ENCODE measurements at regions not wholly inside any gene's neighbourhood (a gene's known extent, or its start where the extent isn't known, plus 50 kb on each side); places are given as distances from the start of the nearest gene placed in this dataset.
A peak's percentile ranks its signal among the peaks of the same experiment; 100 is the strongest.

DNA sequence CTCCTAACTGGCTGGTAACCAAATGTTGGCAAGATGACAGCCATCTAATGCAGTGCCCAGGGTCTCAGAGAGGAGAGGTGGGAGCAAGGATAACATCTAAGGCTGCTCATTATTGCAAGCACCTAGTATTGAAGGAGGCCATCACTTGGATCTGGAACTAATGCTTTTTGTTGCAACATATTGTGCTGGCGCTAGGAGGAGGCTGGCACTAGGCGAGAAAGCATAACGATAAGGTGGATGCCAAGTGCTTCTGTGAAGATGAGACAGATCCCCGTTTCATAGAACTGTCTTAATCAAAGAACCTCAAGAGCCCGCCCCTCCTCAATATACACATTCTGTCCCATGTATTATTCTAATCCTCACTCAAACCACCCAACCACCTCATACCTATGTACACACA lies 774.0 kb downstream of the VRK1 start:
- Histone ChIP-seq H4K20me1 (ENCODE audit: insufficient read depth) (no peaks in the 10 kb centered on the region), H3K36me3 (ENCODE audit: insufficient read depth, low read length) (no peaks in the 10 kb centered on the region)

DNA sequence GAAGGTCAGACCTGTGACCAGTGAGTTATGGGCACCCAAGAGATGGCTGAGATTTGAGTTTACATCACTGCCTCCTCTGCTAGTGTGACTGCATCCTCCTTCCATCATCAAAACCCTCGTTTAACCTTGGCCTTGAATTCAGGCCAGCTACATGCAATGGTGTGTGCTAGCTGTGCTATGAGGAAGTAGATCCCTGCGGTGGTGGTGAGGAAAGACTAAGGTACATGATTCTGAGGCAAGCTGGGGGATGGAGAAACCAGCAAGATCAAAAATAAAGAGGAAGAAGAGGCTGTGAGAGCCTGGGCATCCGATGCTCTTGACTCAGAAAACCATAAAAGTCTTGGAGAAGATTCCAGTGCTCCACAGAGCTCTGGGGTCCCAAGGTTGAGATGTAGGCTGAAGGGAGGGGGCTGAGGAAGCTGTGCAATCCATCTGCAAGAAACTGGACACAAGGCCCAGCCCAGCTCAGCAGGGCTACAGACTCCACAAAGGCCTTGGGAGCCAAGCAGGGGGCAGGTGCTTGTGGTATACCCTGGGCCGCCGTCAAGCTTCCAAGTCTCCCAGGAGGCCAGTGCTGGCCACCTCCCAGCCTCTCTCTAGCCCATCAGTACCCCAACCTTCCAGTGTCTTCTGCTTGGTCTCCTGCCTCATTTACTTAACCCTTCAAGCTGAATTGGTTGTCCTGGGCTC lies 774.8 kb downstream of the VRK1 start:
- no peaks in the 10 kb centered on the region for H3K9me3 ChIP-seq (ENCODE audit: low read length)
- H3K79me2 ChIP-seq (replicated peaks; ENCODE audit: insufficient read depth, low read length) = no peaks in the 10 kb centered on the region
- no peak overlapping the region for H3K4me3 ChIP-seq (ENCODE audit: low read length)
- peak overlapping the region; percentile 78 for H3K27ac ChIP-seq (ENCODE audit: low read length)
- no peaks in the 10 kb centered on the region for H3K9me2 ChIP-seq (ENCODE audit: insufficient read depth, low read length)
- no peak overlapping the region for H3K4me2 ChIP-seq (ENCODE audit: low read length)
- H3F3A ChIP-seq (ENCODE audit: insufficient read depth, low read length, poor library complexity, severe bottlenecking) = no peaks in the 10 kb centered on the region
- no peaks in the 10 kb centered on the region for H4K20me1 ChIP-seq (ENCODE audit: insufficient read depth)
- no peak overlapping the region for H2AFZ ChIP-seq (ENCODE audit: low read depth, low read length)
- H3K9ac ChIP-seq (ENCODE audit: low read length) = peak overlapping the region; percentile 10
- no peaks in the 10 kb centered on the region for H3K36me3 ChIP-seq (ENCODE audit: insufficient read depth, low read length)
- H3K27me3 ChIP-seq (ENCODE audit: insufficient read depth, low read depth, low read length) = no peaks in the 10 kb centered on the region
- TF ChIP-seq POLR2AphosphoS5 (IDR thresholded peaks at IDR 0.05) (no peak), EZH2 (IDR thresholded peaks at IDR 0.05; ENCODE audit: borderline replicate concordance, insufficient read depth, low read length, poor library complexity, severe bottlenecking) (no peak)

More for the DNA sequence above, 774.0 kb downstream of the VRK1 start:
- Histone ChIP-seq H2AFZ (ENCODE audit: low read depth, low read length) (no peak overlapping the region), H3K4me3 (ENCODE audit: low read length) (no peak overlapping the region), H3K79me2 (replicated peaks; ENCODE audit: insufficient read depth, low read length) (no peaks in the 10 kb centered on the region), H3F3A (ENCODE audit: insufficient read depth, low read length, poor library complexity, severe bottlenecking) (no peaks in the 10 kb centered on the region), H3K27me3 (ENCODE audit: insufficient read depth, low read depth, low read length) (no peaks in the 10 kb centered on the region), H3K27ac (ENCODE audit: low read length) (peak overlapping the region; percentile 78), H3K9ac (ENCODE audit: low read length) (no peak overlapping the region), H3K4me2 (ENCODE audit: low read length) (no peak overlapping the region), H3K9me3 (ENCODE audit: low read length) (no peaks in the 10 kb centered on the region), H3K9me2 (ENCODE audit: insufficient read depth, low read length) (no peaks in the 10 kb centered on the region)
- TF ChIP-seq MXI1 (conservative IDR thresholded peaks at IDR 0.05; ENCODE audit: poor library complexity, severe bottlenecking) (no peak), POLR2AphosphoS5 (IDR thresholded peaks at IDR 0.05) (no peak), RAD21 (conservative IDR thresholded peaks at IDR 0.05) (no peak), EP300 (conservative IDR thresholded peaks at IDR 0.05; ENCODE audit: poor library complexity, severe bottlenecking) (no peak), TAF1 (IDR thresholded peaks at IDR 0.05; ENCODE audit: low read depth) (no peak), SMC3 (conservative IDR thresholded peaks at IDR 0.05; ENCODE audit: poor library complexity) (no peak), EZH2 (IDR thresholded peaks at IDR 0.05; ENCODE audit: borderline replicate concordance, insufficient read depth, low read length, poor library complexity, severe bottlenecking) (no peak)
- TF ChIP-seq, protein P1, sequence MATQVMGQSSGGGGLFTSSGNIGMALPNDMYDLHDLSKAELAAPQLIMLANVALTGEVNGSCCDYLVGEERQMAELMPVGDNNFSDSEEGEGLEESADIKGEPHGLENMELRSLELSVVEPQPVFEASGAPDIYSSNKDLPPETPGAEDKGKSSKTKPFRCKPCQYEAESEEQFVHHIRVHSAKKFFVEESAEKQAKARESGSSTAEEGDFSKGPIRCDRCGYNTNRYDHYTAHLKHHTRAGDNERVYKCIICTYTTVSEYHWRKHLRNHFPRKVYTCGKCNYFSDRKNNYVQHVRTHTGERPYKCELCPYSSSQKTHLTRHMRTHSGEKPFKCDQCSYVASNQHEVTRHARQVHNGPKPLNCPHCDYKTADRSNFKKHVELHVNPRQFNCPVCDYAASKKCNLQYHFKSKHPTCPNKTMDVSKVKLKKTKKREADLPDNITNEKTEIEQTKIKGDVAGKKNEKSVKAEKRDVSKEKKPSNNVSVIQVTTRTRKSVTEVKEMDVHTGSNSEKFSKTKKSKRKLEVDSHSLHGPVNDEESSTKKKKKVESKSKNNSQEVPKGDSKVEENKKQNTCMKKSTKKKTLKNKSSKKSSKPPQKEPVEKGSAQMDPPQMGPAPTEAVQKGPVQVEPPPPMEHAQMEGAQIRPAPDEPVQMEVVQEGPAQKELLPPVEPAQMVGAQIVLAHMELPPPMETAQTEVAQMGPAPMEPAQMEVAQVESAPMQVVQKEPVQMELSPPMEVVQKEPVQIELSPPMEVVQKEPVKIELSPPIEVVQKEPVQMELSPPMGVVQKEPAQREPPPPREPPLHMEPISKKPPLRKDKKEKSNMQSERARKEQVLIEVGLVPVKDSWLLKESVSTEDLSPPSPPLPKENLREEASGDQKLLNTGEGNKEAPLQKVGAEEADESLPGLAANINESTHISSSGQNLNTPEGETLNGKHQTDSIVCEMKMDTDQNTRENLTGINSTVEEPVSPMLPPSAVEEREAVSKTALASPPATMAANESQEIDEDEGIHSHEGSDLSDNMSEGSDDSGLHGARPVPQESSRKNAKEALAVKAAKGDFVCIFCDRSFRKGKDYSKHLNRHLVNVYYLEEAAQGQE (IDR thresholded peaks at IDR 0.05; ENCODE audit: borderline replicate concordance) = no peak
- TF ChIP-seq, protein P2, sequence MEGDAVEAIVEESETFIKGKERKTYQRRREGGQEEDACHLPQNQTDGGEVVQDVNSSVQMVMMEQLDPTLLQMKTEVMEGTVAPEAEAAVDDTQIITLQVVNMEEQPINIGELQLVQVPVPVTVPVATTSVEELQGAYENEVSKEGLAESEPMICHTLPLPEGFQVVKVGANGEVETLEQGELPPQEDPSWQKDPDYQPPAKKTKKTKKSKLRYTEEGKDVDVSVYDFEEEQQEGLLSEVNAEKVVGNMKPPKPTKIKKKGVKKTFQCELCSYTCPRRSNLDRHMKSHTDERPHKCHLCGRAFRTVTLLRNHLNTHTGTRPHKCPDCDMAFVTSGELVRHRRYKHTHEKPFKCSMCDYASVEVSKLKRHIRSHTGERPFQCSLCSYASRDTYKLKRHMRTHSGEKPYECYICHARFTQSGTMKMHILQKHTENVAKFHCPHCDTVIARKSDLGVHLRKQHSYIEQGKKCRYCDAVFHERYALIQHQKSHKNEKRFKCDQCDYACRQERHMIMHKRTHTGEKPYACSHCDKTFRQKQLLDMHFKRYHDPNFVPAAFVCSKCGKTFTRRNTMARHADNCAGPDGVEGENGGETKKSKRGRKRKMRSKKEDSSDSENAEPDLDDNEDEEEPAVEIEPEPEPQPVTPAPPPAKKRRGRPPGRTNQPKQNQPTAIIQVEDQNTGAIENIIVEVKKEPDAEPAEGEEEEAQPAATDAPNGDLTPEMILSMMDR (IDR thresholded peaks at IDR 0.05; ENCODE audit: poor library complexity, severe bottlenecking) = no peak

Measured in neural cell (in vitro differentiated cells).